Parathyroid adenoma (tissue), 2 donors: ENCODE measurements at regions not wholly inside any gene's neighbourhood (a gene's known extent, or its start where the extent isn't known, plus 50 kb on each side); places are given as distances from the start of the nearest gene placed in this dataset.
A peak's percentile ranks its signal among the peaks of the same experiment; 100 is the strongest.

Experiments used
- H2AFZ ChIP-seq: fragments of 300-600 bp; sonication (generic); one replicate; pipeline ENCODE4 v1.7.0; 2017; ENCODE audit warnings: antibody characterized with exemption, mild to moderate bottlenecking
- H3K27ac ChIP-seq: fragments of 300-600 bp; sonication (generic); one replicate; pipeline ENCODE4 v1.7.0; 2017
- H3K27me3 ChIP-seq: fragments of 300-600 bp; sonication (generic); one replicate; pipeline ENCODE4 v1.7.0; 2017; ENCODE audit warnings: low read length; ENCODE audit not compliant: control insufficient read depth, insufficient read depth
- H3K36me3 ChIP-seq: fragments of 300-600 bp; sonication (generic); one replicate; pipeline ENCODE4 v1.7.0; 2017; ENCODE audit warnings: low read length; ENCODE audit not compliant: control insufficient read depth, insufficient read depth
- H3K4me1 ChIP-seq: fragments of 300-600 bp; sonication (generic); one replicate; pipeline ENCODE4 v1.7.0; 2017; ENCODE audit warnings: control low read depth
- H3K4me2 ChIP-seq: fragments of 300-600 bp; sonication (generic); one replicate; pipeline ENCODE4 v1.7.0; 2017; ENCODE audit warnings: low read length
- H3K4me3 ChIP-seq: fragments of 300-600 bp; sonication (generic); one replicate; pipeline ENCODE4 v1.7.0; 2017; ENCODE audit warnings: low read depth, low read length
- H3K79me2 ChIP-seq: fragments of 300-600 bp; sonication (generic); one replicate; pipeline ENCODE4 v1.7.0; 2017; ENCODE audit warnings: control low read depth
- H3K9ac ChIP-seq: fragments of 300-600 bp; sonication (generic); one replicate; pipeline ENCODE4 v1.7.0; 2017; ENCODE audit warnings: mild to moderate bottlenecking
- H3K9me3 ChIP-seq: fragments of 300-600 bp; sonication (generic); one replicate; pipeline ENCODE4 v1.7.0; 2017; ENCODE audit warnings: low read length; ENCODE audit not compliant: control insufficient read depth
- TF ChIP-seq, protein P1 (sequence below): fragments of 300-600 bp; sonication (generic); IDR thresholded peaks from one replicate; pipeline ENCODE4 v1.7.0; 2017; ENCODE audit warnings: antibody characterized with exemption, mild to moderate bottlenecking
- donor health status: primary hyperparathyroidism.

GRCh38 chr3:167882057-167882667 lies 146.6 kb downstream of the SERPINI1 start:
- H3K27me3 ChIP-seq, result no peaks in the 10 kb centered on the region
- no peaks in the 10 kb centered on the region for H3K4me1 ChIP-seq
- no peaks in the 10 kb centered on the region for H3K79me2 ChIP-seq
- H3K9ac ChIP-seq, result no peak overlapping the region
- no peak overlapping the region for H2AFZ ChIP-seq
- TF ChIP-seq, protein P1, sequence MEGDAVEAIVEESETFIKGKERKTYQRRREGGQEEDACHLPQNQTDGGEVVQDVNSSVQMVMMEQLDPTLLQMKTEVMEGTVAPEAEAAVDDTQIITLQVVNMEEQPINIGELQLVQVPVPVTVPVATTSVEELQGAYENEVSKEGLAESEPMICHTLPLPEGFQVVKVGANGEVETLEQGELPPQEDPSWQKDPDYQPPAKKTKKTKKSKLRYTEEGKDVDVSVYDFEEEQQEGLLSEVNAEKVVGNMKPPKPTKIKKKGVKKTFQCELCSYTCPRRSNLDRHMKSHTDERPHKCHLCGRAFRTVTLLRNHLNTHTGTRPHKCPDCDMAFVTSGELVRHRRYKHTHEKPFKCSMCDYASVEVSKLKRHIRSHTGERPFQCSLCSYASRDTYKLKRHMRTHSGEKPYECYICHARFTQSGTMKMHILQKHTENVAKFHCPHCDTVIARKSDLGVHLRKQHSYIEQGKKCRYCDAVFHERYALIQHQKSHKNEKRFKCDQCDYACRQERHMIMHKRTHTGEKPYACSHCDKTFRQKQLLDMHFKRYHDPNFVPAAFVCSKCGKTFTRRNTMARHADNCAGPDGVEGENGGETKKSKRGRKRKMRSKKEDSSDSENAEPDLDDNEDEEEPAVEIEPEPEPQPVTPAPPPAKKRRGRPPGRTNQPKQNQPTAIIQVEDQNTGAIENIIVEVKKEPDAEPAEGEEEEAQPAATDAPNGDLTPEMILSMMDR, result peak; percentile 63
- peak overlapping the region; percentile 27 for H3K4me3 ChIP-seq
- H3K27ac ChIP-seq, result no peak overlapping the region
- no peaks in the 10 kb centered on the region for H3K36me3 ChIP-seq
- no peaks in the 10 kb centered on the region for H3K9me3 ChIP-seq
- H3K4me2 ChIP-seq, result peak overlapping the region; percentile 55

DNA sequence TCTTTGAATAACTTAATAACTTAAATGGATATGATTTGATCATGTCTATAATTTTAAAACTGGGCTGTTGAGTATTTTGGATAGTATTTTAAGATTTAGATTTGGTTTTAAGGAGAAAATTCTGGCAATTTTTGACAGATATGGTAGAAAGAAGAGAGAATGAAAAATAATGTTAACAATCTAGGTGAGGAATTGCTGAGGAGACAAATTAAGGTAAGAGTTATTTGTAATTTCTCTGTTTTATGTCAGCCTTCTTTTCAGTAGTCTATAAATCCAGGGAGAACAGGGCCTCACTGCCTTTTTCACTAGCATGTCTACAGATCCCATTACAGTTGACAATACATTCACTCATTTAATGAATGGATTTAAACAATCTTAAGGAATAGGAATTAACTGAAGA lies 144.7 kb downstream of the SERPINI1 start:
- H2AFZ ChIP-seq, result no peak overlapping the region
- H3K9ac ChIP-seq, result no peak overlapping the region

GRCh38 chr3:167876620-167877281 lies 141.2 kb downstream of the SERPINI1 start:
- Histone ChIP-seq H3K79me2 (no peaks in the 10 kb centered on the region), H3K9me3 (no peaks in the 10 kb centered on the region), H3K4me3 (no peak overlapping the region), H3K9ac (no peak overlapping the region), H3K27ac (no peak overlapping the region), H3K36me3 (no peaks in the 10 kb centered on the region), H3K27me3 (no peaks in the 10 kb centered on the region), H2AFZ (no peak overlapping the region), H3K4me2 (no peak overlapping the region), H3K4me1 (no peaks in the 10 kb centered on the region)
- TF ChIP-seq, protein P1, result no peak

More for the DNA sequence above, 144.7 kb downstream of the SERPINI1 start:
- H3K79me2 ChIP-seq, result no peaks in the 10 kb centered on the region
- no peaks in the 10 kb centered on the region for H3K27me3 ChIP-seq
- H3K4me1 ChIP-seq, result no peaks in the 10 kb centered on the region
- H3K36me3 ChIP-seq, result no peaks in the 10 kb centered on the region
- no peak overlapping the region for H3K27ac ChIP-seq
- H3K4me2 ChIP-seq, result no peak overlapping the region
- TF ChIP-seq, protein P1, result no peak
- no peak overlapping the region for H3K4me3 ChIP-seq
- H3K9me3 ChIP-seq, result no peaks in the 10 kb centered on the region
